ENCODE measurements at regions not wholly inside any gene's neighbourhood (a gene's known extent, or its start where the extent isn't known, plus 50 kb on each side); places are given as distances from the start of the nearest gene placed in this dataset.
"Not testable (repeated sequence)": the region's sequence is repeated elsewhere in the genome, so short reads cannot be mapped to it uniquely, and the experiment has no call there.

DNA sequence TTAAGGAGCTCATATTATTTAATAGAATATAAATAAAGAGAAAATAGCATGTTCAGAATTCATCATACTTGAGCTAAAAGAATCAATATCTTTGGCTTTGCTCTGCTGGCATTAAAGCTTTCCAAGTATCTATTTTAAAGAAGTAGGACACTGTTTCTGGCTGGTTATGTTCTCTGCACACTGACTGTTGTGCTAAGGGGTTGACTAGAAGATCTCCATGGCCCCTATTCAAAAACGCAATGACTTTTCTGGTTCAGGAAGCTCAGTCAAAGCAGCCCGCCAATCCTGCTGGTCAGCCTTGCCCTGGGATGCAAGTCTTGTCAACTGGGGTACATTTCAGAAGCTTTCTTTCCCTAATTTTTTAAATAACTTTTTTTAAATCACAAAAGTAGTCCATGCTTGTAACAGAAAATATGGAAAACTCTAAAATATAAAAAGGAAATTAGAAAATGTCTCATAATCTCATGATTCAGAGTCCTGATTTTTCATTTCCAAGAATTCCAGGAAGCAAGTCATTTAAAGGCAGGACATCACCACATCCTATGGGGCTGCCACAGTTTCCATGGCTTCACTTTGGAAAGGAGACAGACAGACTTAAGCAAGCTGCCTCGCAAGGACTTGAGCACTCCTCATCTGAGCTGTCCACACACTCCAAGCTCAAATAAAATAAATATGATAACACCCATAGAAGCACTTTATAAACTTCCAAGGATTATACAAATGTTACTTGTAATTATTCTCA, 195.1 kb downstream of the TXNL1 start:
- DNase-seq (ENCODE audit: low spot score) = no peak

DNA sequence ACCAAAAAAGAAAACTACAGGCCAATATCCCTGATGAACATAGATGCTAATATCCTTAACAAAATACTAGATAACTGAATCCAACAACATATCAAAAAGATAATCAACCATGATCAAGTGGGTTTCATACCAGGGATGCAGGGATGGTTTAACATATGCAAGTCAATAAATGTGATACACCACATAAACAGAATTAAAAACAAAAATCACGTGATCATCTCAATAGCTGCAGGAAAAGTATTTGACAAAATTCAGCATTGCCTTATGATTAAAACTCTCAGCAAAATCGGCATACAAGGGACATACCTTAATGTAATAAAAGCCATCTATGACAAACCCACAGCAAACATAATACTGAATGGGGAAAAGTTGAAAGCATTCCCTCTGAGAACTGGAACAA, 199.9 kb downstream of the TXNL1 start:
- not testable (repeated sequence) for DNase-seq (ENCODE audit: low spot score)

DNA sequence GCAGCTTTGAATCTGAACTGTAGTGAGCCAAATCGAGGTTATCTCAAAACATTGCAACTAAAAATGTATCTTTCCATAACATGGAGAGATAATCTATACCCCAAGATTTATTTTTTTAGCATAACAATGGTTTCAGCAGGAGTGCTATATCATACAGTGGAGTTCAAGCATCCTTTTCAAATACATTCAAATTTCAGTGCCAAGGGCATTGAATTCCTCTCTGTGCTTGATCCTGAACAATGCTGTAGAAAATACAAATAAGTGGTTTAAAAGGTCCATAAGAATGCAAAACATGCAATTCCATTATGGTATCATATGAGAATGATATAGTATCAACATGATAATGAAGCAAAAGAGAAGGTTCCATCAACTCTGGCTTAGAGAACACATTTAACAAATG, 201.7 kb downstream of the TXNL1 start:
- no peak for DNase-seq (ENCODE audit: low spot score)

DNA sequence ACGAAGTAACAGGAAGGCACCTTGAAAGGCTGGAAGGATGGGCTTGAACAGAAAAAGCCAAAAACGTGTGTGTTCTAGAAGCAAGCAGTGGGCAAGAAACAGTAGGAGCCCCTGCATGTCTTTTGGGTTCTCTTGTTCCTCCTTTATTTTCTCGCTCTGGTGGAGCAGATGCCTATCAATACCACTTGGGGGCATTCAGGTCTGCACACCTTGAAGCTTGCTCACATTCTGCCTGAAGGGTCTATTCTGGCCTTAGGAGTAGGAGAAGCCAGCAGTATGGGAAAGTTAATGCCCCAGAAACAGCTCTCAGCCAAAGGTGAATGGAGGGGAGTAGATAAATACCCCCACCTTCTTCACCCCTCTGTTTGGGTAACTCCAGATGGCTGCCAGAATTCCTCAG, 204.5 kb downstream of the TXNL1 start:
- no peak for DNase-seq (ENCODE audit: low spot score)

DNA sequence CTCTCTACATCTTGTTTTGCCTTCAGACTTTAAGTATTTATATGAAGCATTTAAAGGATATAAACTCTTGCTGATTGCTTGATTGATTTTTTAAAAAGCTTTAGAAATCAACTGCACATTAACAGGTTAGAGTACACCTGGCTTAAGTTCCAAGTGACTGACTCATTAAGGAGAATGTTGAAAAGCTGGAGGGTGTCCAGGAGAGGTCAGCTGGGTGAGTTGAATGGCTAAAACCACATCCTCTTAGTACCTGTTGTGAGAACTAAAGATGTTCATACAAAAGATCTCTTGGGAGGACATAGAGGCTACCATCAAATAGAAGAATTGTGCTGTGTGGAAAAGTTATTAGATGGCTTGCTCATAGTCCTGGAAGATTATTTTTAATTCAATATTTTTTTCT, 206.8 kb downstream of the TXNL1 start:
- no peak for DNase-seq (ENCODE audit: low spot score)

DNA sequence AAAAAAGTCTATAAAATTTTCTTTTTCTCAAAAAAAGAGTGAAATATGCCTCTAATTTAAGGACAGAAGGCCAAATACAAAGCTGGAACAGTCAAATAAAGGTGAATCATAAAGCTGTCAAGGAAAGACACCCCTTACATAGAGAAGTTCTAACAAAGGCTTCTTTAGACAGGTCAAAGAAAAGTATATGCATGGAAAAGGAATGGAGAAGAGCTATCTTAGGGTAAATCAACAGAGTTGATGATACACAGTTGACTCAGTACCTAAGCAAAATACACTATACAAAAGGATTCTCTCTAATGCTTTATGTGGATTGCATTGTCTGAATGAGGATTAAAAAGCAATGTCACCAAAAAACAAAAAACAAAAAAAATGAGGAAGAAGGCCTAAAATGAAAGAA, 214.8 kb downstream of the TXNL1 start:
- DNase-seq (ENCODE audit: low spot score) = no peak

DNA sequence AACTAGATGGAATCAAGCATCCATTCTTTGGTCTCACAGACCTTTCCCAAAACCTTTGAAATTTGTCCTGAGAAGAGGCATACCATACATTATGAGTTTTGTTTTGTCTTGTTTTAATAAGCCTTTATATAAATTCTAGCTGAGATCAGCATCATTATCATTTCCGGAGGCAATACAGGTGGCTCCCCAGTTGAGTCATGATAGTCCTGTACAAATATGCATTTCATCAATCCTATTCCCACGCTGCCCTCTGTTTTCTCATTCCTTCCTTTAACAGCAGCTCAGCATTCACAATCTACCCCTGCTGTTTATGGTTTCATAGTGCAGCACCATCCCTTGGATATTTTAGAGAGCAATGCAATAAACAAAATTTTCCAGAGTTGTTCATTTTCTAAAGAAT, 216.7 kb downstream of the TXNL1 start:
- DNase-seq (ENCODE audit: low spot score) = no peak

DNA sequence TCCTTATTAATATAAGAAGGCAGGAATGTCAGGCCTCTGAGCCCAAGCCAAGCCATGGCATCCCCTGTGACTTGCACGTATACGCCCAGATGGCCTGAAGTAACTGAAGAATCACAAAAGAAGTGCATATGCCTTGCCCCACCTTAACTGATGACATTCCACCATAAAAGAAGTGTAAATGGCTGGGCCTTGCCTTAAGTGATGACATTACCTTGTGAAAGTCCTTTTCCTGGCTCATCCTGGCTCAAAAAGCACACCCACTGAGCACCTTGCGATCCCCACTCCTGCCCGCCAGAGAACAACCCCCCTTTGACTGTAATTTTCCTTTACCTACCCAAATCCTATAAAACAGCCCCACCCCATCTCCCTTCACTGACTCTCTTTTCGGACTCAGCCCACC, 217.5 kb downstream of the TXNL1 start:
- not testable (repeated sequence) for DNase-seq (ENCODE audit: low spot score)

DNA sequence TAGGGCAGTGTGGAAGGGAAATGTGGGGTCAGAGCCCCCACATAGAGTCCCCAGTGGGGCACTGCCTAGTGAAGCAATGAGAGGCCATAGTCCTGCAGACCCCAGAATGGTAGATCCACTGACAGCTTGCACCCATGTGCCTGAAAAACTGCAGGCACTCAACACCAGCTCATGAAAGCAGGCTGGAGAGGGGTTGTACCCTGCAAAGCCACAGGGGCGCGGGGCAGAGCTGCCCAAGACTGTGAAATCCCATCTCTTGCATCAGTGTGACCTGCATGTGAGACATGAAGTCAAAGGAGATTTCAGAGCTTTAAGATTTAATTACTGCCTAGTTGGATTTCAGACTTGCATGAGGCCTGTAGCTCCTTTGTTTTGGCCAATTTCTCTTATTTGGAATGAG, 224.0 kb downstream of the TXNL1 start:
- DNase-seq (ENCODE audit: low spot score) = no peak

DNA sequence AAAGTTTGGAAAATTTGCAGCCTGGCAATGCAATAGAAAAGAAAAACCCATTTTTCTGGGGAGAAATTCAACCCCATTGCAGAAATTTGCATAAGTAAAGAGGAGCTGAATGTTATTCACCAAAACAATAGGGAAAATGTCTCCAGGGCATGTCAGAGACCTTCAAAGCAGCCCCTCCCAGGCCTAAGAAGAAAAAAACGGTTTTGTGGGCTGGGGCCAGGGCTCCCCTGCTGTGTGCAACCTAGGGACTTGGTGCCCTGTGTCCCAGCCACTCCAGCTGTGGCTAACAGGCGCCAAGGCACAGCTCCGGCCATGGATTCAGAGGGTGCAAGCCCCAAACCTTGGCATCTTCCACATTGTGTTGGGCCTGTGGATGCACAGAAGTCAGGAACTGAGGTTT, 224.5 kb downstream of the TXNL1 start:
- no peak for DNase-seq (ENCODE audit: low spot score)

DNA sequence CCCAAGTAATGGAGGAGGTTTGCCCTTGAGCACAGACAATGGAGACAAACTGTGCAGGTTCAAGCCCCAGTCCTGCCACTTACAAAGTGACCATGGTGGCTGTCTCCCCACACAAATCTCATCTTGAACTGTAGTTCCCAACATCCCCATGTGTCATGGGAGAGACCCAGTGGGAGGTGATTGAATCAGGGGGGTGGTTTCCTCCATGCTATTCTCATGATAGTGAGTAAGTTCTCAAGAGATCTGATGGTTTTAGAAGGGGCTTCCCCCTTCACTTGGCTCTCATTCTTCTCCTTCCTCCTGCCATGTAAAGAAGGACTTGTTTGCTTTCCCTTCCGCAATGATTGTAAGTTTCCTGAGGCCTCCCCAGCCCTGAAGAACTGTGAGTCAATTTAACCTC, 225.4 kb downstream of the TXNL1 start:
- DNase-seq (ENCODE audit: low spot score) = no peak

DNA sequence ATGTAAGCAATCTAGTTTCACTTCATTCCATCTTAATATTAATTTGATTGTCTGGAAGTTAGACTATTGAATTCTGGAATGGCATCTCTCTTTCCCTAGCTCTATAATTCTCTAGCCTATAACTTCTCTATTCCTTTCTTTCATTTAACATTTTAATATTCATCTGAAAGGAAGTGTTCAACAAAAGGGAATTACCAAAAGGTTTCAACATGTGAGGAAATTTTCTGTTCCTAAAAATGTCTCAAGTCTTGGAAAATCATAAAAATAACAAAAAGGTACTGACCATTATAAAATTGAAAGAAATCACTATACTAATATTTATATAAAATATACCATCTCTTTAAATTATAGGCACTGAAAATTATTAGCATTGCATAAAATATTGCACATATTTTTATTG, 228.7 kb downstream of the TXNL1 start:
- no peak for DNase-seq (ENCODE audit: low spot score)

DNA sequence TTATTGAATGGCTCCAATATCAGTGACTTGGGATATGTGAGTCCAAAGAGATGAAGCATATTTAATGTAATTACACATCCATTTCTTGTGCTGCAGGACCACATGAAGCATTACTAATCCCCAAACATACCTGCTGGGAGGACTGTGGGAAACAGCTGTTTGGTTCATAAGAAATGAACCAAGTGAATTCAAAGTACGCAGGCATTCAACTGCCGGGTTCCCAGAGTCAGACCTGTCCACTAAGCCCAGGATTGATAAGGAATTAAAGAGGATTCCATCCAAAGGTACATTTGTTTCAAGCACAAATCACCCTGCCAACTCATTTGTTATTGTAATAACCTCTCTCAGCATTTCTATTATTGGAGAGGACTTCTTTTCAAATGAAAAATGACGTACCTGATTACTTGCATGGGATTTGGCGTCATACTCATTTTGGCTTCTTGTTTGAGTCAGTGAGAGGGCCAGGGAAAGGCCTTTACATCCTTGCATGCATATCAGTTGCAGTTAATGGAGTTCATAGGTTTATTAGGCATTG, 230.7 kb downstream of the TXNL1 start:
- no peak for DNase-seq (ENCODE audit: low spot score)

DNA sequence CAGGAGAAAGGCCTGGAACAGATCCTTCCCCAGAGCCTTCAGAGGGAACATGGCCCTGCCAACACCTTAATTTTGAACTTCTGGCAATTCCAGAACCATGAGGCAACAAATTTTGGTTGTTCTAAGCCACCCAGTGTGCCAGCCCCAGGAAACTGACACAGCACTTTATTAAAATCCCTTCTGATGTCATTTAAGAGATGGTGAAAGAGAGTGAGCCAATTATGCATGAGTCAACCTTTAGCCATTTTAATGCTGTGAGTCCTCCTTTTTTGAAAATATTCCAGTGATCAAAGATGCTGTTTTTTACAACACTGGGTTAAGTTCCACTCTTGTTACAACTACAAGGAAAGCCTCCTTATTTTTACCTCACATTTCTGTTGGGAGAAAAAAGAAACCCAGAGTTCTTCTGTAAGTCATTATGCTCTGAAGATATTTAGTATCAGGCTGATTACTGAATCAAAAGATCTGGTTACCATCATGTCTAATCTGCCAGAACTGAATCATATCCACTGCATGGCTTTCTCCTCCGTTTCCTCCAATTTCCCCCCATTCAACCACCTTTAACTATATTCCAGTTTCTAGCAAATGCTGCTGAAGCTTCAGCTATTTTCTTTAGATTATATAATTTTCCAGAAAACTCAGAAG, 235.4 kb downstream of the TXNL1 start:
- peak; percentile 47 for DNase-seq (ENCODE audit: low spot score)

DNA sequence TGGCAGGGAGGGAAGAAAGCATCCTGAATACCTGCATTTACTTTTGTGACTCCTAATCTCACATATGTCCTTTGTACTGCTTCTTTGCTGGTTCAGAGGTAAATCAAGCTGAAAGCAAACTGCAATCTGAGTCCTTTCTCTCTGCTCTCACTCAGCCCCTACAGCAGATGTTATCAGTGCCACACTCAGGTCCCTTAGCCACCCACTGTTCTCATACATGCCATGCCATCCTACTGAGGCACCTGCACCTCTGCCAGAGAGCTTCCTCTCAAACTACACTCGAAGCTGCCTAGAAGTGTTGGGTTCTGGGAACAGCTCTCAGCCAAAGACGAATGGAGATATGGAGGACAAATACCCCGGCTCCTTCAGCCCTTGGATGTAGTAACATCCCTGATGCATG, 244.5 kb downstream of the TXNL1 start:
- no peak for DNase-seq (ENCODE audit: low spot score)

DNA sequence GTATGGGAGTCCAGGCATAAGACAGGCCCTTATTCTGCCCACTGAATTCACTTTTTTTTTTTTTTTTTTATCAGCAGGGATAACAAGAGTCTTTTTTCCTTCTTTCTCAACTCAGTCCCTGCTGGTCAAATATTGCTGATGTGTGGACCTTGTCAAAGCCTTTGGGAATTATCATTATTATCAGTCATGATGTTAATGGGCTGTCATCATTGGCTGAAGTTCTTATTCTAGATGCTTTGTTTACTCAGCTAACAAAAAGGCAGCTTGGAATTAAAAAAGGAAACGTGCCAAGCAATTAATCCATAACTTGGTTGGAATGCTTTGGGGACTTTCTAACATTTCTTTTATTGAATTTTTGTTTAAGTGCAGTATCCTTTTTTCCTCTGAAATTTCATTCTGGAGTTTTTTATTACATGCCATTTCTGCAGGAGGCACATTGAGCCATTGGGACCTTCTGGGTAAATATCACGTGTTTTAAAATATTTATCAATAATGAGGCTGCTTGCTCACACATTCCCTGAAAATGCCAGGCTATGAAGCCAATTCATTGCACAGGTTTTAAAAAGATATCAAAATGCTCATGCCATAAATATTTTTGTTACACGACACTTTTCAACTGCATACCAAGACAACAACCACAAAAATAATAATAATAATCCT, 246.3 kb downstream of the TXNL1 start:
- no peak for DNase-seq (ENCODE audit: low spot score)

DNA sequence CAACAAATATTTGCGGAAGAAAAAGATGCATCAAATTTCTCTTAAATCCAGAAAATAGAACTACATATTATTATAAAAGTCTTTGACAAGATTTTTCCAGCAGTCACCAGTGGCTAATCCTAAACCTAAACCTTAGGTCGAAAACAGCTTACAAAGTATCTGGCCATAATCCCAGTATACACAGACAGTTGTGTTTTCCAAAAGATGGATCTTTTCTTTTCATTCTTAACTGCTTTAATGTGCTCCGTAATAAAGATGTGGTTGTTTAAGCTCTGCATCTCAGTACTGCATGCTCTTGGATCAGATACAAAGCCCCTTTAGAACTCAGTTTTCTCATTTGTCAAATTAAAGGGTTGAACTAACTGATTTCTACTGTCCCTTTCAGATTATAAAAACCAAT, 247.8 kb downstream of the TXNL1 start:
- no peak for DNase-seq (ENCODE audit: low spot score)

DNA sequence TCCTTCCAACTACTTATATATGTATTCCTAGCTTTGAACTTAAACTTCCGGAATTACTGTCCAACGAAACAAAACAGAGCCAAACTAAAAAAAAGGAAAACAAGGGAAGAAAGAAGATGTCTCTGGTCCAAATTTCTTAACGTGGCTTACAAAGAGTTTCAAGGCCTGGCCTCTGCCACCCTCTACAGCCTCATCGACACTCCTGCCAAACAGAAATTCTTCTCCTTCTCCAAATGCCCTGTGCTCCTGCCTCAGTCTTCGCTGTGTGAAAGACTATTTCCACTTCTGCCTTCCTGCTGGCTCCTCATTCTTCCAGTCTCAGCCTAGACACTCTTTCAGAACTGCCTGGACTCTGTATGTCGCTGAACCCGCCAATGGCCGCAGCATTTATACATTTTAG, 249.2 kb downstream of the TXNL1 start:
- no peak for DNase-seq (ENCODE audit: low spot score)

DNA sequence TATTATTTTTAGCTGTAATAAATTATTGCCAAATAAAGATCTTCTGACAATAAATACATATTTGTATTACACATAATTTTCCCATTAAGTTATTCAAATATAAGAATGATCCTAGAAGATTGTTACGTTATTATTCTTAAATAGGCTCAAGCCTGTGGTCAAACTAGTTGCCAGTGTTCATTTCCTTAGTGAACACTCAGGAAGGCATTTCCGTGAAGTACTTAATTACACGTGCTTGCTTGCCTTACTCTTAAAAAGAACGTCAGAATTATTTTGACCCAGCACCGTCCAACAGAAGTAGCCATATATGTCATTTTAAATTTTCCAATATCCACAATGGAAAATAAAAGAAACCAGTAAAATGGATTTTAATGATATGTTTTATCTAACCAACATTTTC, 249.8 kb downstream of the TXNL1 start:
- DNase-seq (ENCODE audit: low spot score) = no peak

DNA sequence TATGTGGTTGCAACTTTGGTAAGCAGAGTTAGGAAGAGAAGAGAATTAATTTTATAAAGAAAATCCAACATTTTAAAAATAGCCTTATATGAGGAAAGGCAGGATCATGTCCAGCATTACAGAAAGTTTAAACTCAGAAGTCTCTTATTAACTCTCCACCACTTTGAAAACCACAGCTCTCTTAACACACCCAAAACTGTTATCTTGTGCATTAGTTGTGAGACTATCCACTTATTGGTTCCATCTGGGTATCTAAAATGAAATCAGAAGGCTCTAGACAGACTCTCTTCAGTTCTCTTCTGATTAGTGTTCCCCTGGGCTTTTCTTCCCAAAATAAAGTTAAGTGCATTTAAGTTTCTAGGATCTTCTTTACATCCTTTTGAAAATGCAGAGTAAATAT, 251.5 kb downstream of the TXNL1 start:
- no peak for DNase-seq (ENCODE audit: low spot score)

DNA sequence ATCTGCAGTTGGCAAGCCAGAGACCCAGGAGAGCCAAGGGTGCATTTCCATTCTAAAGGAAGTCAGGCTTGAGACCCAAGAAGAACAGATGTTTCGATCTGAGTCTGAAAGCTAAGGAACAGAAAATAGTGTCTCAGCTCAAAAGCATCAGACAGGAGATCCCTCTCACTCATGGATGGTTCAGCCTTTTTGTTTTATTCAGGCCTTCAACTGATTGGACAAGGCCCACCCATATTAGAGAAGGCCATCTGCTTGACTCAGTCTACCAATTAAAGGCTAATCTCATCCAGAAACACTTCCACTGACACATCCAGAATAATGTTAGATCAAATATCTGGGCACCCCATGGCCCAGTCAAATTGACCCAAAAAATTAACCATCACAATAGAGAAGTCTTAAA, 255.0 kb downstream of the TXNL1 start:
- no peak for DNase-seq (ENCODE audit: low spot score)

DNA sequence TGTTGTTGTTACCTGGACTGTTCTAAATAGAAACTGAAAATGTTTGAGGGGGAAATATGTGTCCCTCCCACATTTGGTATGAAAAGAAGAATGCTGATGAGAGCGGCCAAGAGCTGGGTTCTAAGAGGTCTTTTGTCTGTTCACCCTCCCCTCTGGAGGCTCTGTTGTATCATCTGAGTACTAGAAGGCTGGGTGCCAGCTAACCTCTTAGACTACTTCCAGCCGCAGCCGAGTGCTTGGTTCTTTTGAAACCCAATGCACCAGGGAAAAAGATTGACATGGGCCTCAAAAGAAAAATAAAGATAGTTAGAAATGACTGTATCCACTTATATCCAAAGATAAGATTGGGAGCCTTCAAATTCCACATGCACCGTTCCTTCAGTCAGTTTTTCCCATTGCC, 255.9 kb downstream of the TXNL1 start:
- DNase-seq (ENCODE audit: low spot score) = no peak

DNA sequence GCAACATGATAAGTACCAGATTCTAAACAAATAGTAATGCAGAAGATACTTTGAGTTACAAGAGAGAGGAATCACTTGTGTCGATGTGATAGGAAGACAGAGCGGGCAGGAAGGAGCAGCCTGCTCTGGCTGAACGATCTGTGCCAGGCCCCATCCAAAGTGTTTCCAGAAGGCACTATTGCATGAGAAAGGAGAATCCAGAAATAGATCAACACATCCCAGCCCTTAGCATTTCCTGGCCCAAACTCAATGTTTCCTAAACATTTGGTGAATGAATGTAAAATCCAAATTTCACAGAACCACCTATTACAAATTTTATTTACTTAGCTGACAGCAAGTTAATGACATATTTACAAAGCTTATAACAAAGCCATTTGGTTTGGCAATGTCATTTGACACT, 257.2 kb downstream of the TXNL1 start:
- no peak for DNase-seq (ENCODE audit: low spot score)

Data from hepatic stellate cell (primary cell).